Left lung (tissue), 4 donors: ENCODE measurements at regions not wholly inside any gene's neighbourhood (a gene's known extent, or its start where the extent isn't known, plus 50 kb on each side); places are given as distances from the start of the nearest gene placed in this dataset.

Experiments used
- ATAC-seq: fragments of 200-7000 bp; cut with Tn5 transposase; one replicate; pipeline ENCODE4 v1.9.1; 2020; ENCODE audit warnings: moderate library complexity
- DNase-seq, 4 donors: peaks; one replicate each; pipeline ENCODE4 v3.0.0-alpha.2; 2013 to 2020
- H3K27ac ChIP-seq, 2 donors: fragments of 200-600 bp; sonication (generic) in 1 of 2; one replicate each; pipeline versions ENCODE4 v1.5.0 to v1.8.0; 2020 to 2021
- H3K27me3 ChIP-seq, 2 donors: fragments of 200-600 bp; sonication (generic) in 1 of 2; one replicate each; pipeline versions ENCODE4 v1.5.0 to v1.8.0; 2020 to 2021
- H3K36me3 ChIP-seq, 2 donors: fragments of 200-600 bp; sonication (generic) in 1 of 2; one replicate each; pipeline versions ENCODE4 v1.5.0 to v1.8.0; 2020 to 2021
- H3K4me1 ChIP-seq, 2 donors: fragments of 200-600 bp; one replicate each; pipeline ENCODE4 v1.8.0; 2021
- H3K4me3 ChIP-seq, 2 donors: fragments of 200-600 bp; sonication (generic) in 1 of 2; one replicate each; pipeline versions ENCODE4 v1.5.0 to v1.8.0; 2020 to 2021; ENCODE audit warnings: mild to moderate bottlenecking in 1 of 2
- H3K9me3 ChIP-seq, 2 donors: fragments of 200-600 bp; sonication (generic) in 1 of 2; one replicate each; pipeline versions ENCODE4 v1.5.0 to v1.8.0; 2020 to 2021
- CTCF ChIP-seq, 2 donors: fragments of 200-600 bp; sonication (generic) in 1 of 2; IDR thresholded peaks; one replicate each; pipeline versions ENCODE4 v1.5.0 to v1.8.0; 2021; ENCODE audit warnings: antibody characterized with exemption in 2 of 2
- intact Hi-C, 2 donors: fragments of 100-400 bp; cut with DNase I; formaldehyde crosslinking; loops; one replicate each; pipeline versions ENCODE4 v1.11.2 to v1.14.2; 2022
- donor health status: DM: no; HTN: yes; CAD: no.
- donor health status: DM: no; HTN: no; CAD: no.

GRCh38 chr17:77774182-77774581, 184.3 kb upstream of the TNRC6C start:
- Histone ChIP-seq H3K36me3 (no peaks in the 10 kb centered on the region), H3K4me1 (no peaks in the 10 kb centered on the region), H3K27me3 (peaks cover 0 to 15% of the 10 kb centered on the region in 2 donors), H3K9me3 (no peaks in the 10 kb centered on the region), H3K4me3 (no peak overlapping the region), H3K27ac (no peak overlapping the region)
- no peak for TF ChIP-seq CTCF (IDR thresholded peaks at IDR 0.05)
- DNase-seq (no peak), ATAC-seq (no peak)
- intact Hi-C loops = no loop called here

GRCh38 chr17:77778636-77779489, 179.6 kb upstream of the TNRC6C start:
- peak in 3 of 4 donors; percentile 41 to 53 (median 43) for DNase-seq
- peaks cover 0 to 26% of the 10 kb centered on the region in 2 donors for H3K27me3 ChIP-seq
- intact Hi-C loops = no loop called here
- H3K4me1 ChIP-seq = peaks cover 5 to 9% of the 10 kb centered on the region in 2 donors
- no peak for TF ChIP-seq CTCF (IDR thresholded peaks at IDR 0.05)
- no peaks in the 10 kb centered on the region for H3K36me3 ChIP-seq
- H3K27ac ChIP-seq = no peak overlapping the region
- H3K9me3 ChIP-seq = no peaks in the 10 kb centered on the region
- ATAC-seq = peak; percentile 85
- H3K4me3 ChIP-seq = no peak overlapping the region

- intact Hi-C loops = no loop called here
- H3K27me3 ChIP-seq = peaks cover 0 to 32% of the 10 kb centered on the region in 2 donors
- no peaks in the 10 kb centered on the region for H3K36me3 ChIP-seq
- DNase-seq = peak in 1 of 4 donors; percentile 62
- TF ChIP-seq CTCF (IDR thresholded peaks at IDR 0.05) = no peak
- H3K4me3 ChIP-seq = no peak overlapping the region
- peak; percentile 35 for ATAC-seq
- H3K27ac ChIP-seq = no peak overlapping the region
- H3K9me3 ChIP-seq = no peaks in the 10 kb centered on the region
- peaks cover 5 to 9% of the 10 kb centered on the region in 2 donors for H3K4me1 ChIP-seq
Measured at GRCh38 chr17:77779711-77780539, 178.6 kb upstream of the TNRC6C start.

GRCh38 chr17:77781536-77781935, 177.0 kb upstream of the TNRC6C start:
- Histone ChIP-seq H3K4me3 (no peak overlapping the region), H3K36me3 (no peaks in the 10 kb centered on the region), H3K9me3 (no peaks in the 10 kb centered on the region), H3K27ac (no peak overlapping the region), H3K27me3 (peaks cover 0 to 39% of the 10 kb centered on the region in 2 donors), H3K4me1 (peaks cover 5 to 9% of the 10 kb centered on the region in 2 donors)
- DNase-seq (no peak), ATAC-seq (no peak)
- TF ChIP-seq CTCF (IDR thresholded peaks at IDR 0.05) = no peak
- intact Hi-C loops = no loop called here

- ATAC-seq = no peak
Measured at GRCh38 chr17:77782201-77782600, 176.3 kb upstream of the TNRC6C start.

More at GRCh38 chr17:77782201-77782600, 176.3 kb upstream of the TNRC6C start:
- TF ChIP-seq CTCF (IDR thresholded peaks at IDR 0.05) = no peak
- Histone ChIP-seq H3K27me3 (peaks cover 0 to 39% of the 10 kb centered on the region in 2 donors), H3K27ac (no peak overlapping the region), H3K36me3 (no peaks in the 10 kb centered on the region), H3K9me3 (no peaks in the 10 kb centered on the region), H3K4me1 (peaks cover 5 to 9% of the 10 kb centered on the region in 2 donors), H3K4me3 (no peak overlapping the region)
- intact Hi-C loops = no loop called here
- DNase-seq = no peak
